ENCODE measurements at regions not wholly inside any gene's neighbourhood (a gene's known extent, or its start where the extent isn't known, plus 50 kb on each side); places are given as distances from the start of the nearest gene placed in this dataset.
A peak's percentile ranks its signal among the peaks of the same experiment; 100 is the strongest.

- DNase-seq = no peak
These were observed 85.4 kb upstream of the THBS2 start for GRCh38 chr6:169339025-169339424.

- no peak for DNase-seq
These were observed 84.3 kb upstream of the THBS2 start for GRCh38 chr6:169337886-169338445.

GRCh38 chr6:169335301-169335700, 81.7 kb upstream of the THBS2 start:
- no peak for DNase-seq

GRCh38 chr6:169332250-169332649, 78.6 kb upstream of the THBS2 start:
- no peak for DNase-seq

- peak; percentile 67 for DNase-seq
These were observed 74.6 kb upstream of the THBS2 start for GRCh38 chr6:169328112-169328801.

GRCh38 chr6:169326067-169326799, 72.6 kb upstream of the THBS2 start:
- peak; percentile 68 for DNase-seq

GRCh38 chr6:169324656-169325459, 71.2 kb upstream of the THBS2 start:
- DNase-seq = peak; percentile 18

- DNase-seq = no peak
These were observed 70.4 kb upstream of the THBS2 start for GRCh38 chr6:169324086-169324485.

- DNase-seq = no peak
These were observed 69.6 kb upstream of the THBS2 start for GRCh38 chr6:169323221-169323620.

- no peak for DNase-seq
These were observed 67.9 kb upstream of the THBS2 start for GRCh38 chr6:169321546-169321945.

- peak; percentile 60 for DNase-seq
These were observed 66.4 kb upstream of the THBS2 start for GRCh38 chr6:169320013-169320412.

GRCh38 chr6:169317441-169318202, 64.0 kb upstream of the THBS2 start:
- no peak for DNase-seq

GRCh38 chr6:169316651-169317050, 63.0 kb upstream of the THBS2 start:
- no peak for DNase-seq

GRCh38 chr6:169315830-169316614, 62.4 kb upstream of the THBS2 start:
- no peak for DNase-seq

- no peak for DNase-seq
These were observed 59.8 kb upstream of the THBS2 start for GRCh38 chr6:169313347-169314010.

- no peak for DNase-seq
These were observed 59.2 kb upstream of the THBS2 start for GRCh38 chr6:169312658-169313346.

GRCh38 chr6:169310983-169311382, 57.3 kb upstream of the THBS2 start:
- no peak for DNase-seq

All from EL (cell line).